Loucy (cell line): ENCODE measurements at regions not wholly inside any gene's neighbourhood (a gene's known extent, or its start where the extent isn't known, plus 50 kb on each side); places are given as distances from the start of the nearest gene placed in this dataset.

ENCODE experiments used
- CTCF ChIP-seq: fragments of 200-600 bp; sonication (generic); conservative IDR thresholded peaks from 2 replicates; pipeline ENCODE4 v1.5.1; 2014; ENCODE audit warnings: mild to moderate bottlenecking, antibody characterized with exemption, low read length
- EZH2phosphoT487 ChIP-seq: fragments of 200-600 bp; IDR thresholded peaks from 2 replicates; pipeline ENCODE4 v1.6.1; 2018; ENCODE audit warnings: antibody characterized with exemption, mild to moderate bottlenecking, moderate library complexity, borderline replicate concordance

GRCh38 chr1:99106274-99106673, 101.6 kb upstream of the PLPPR5 start:
- TF ChIP-seq CTCF (no peak), EZH2phosphoT487 (no peak)
